Esophagus mucosa (tissue), 1 donor: ENCODE measurements at regions not wholly inside any gene's neighbourhood (a gene's known extent, or its start where the extent isn't known, plus 50 kb on each side); places are given as distances from the start of the nearest gene placed in this dataset.
"Not testable (repeated sequence)": the region's sequence is repeated elsewhere in the genome, so short reads cannot be mapped to it uniquely, and the experiment has no call there.

Experiments used
- ATAC-seq: fragments of 200-7000 bp; cut with Tn5 transposase; one replicate; pipeline ENCODE4 v1.9.1; 2020
- donor health status: DM: yes; HTN: yes; CAD: no.

- no peak for ATAC-seq
These were observed 297.2 kb upstream of the NRSN1 start for GRCh38 chr6:23828861-23829260.

DNA sequence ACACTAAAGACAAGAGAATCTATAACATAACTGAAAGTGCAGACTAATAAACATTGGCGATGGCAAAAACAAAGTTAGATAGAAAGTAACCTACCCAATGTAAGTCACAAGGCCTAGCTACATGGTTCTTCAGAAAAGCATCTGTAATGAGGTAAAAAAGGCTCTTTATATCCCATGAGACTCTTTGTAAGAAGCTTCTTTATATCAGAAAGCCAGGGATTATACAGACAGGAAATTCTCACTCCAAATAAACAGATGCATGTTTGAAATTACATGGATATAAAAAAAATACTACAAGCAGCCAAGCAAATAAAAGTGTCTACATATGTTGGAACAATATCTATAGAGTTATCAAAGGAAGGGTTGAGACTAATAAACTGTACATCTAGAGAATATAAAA is 284.9 kb upstream of the NRSN1 start:
- ATAC-seq = no peak

DNA sequence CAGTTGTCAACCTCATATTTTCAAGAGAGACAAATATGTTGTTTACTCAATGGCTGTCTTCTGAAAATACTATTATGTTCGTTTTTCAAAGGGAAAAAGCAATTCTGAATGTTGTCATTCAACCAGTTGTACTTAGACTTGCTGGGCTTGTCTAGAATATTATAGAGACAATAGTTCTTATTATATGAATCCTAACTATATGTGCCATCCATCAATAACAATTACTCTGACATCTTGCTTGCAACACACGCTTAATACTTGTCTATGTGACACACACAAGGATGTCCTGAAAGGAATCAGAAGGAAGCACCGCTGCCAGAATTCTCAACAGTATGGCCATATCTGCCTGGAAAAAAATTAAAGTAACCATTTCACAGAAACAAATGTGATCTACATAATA is 283.3 kb upstream of the NRSN1 start:
- no peak for ATAC-seq

- ATAC-seq = no peak
These were observed 274.5 kb upstream of the NRSN1 start for GRCh38 chr6:23851522-23851921.

DNA sequence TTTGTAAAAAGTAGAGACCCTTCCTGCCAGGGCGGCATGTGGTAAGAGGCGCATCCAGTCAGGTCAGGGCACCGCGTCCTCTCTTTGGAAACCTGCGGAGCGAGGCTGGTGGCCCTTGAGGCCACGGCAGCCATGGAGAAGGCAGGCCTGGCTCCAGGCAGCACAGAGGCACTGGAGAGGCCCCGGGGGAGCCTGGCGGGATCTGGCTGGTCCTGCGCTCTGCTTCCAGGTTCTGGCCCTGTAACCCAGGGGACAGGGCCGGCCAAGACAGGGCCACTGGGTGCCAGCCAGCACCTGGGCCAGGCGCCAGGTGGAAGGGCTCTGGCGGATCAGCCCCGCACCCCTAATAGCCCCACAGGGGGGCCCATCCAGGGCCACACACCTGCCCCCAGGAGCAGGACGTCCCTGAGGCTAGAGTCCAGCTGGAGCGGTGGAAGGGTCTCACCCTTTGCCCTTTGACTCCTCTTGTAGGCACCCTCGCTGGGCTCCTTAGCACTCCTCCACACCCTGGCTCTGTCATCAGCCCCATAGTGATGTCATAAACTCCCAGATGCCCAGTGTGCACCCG is 272.4 kb upstream of the NRSN1 start:
- not testable (repeated sequence) for ATAC-seq

GRCh38 chr6:23854154-23854553 is 271.9 kb upstream of the NRSN1 start:
- not testable (repeated sequence) for ATAC-seq

GRCh38 chr6:23855497-23856116 is 270.4 kb upstream of the NRSN1 start:
- ATAC-seq = no peak

DNA sequence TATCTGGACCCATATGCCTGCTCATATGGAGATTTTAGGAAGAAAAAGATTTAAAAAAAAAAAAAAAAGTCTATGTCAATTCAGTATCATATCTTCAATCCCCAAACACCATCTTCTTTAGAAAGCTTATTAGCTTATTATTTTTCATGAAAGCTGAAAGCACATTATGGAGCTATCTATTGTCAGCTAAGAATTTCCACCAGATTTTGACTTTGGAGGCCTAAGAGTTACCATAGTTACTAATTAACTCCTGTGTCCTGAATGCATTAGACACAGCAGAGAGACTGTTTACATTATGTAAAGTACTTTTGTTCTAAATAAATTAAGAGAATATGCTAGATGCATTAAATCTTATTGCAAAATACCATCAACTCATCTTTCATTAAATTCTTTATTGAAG is 255.5 kb upstream of the NRSN1 start:
- ATAC-seq = no peak

DNA sequence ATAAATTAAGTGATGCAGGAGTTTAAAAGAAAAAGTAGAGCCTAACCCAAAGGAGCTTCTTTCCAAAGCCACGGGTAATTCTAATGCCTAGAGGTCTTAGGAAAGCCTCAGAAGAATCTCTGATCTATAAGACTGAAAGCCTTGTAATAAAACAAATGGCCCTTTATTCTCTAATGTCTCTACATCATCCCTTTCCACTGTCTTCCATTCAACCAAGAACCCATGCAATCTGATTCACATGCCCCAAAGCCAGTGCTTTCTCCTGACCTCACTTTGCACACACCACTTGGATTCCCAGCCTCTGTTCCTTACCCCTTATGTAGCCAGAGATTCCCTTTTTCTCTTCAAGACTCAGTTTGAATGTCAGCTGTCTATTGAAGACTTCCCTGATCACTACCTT is 252.9 kb upstream of the NRSN1 start:
- no peak for ATAC-seq

- ATAC-seq = no peak
These were observed 251.0 kb upstream of the NRSN1 start for GRCh38 chr6:23875006-23875405.

DNA sequence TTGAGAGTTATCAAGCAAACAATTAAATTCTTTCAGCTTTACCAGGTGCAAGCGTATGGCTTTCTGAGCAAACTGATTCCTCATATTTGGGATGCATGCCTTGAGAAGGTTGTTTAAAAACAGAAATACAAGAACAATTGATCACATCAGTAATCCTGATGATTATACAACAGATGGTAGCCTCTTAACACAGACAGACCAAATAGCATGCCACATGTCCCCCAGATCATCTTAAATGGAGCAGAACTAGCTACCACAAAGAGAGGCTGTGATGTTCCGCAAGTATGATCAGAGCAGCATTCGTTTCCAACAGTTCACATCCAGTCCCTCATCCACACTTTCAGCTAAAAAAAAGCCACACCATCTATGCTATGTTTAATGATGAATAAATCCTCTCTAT is 246.2 kb upstream of the NRSN1 start:
- no peak for ATAC-seq

DNA sequence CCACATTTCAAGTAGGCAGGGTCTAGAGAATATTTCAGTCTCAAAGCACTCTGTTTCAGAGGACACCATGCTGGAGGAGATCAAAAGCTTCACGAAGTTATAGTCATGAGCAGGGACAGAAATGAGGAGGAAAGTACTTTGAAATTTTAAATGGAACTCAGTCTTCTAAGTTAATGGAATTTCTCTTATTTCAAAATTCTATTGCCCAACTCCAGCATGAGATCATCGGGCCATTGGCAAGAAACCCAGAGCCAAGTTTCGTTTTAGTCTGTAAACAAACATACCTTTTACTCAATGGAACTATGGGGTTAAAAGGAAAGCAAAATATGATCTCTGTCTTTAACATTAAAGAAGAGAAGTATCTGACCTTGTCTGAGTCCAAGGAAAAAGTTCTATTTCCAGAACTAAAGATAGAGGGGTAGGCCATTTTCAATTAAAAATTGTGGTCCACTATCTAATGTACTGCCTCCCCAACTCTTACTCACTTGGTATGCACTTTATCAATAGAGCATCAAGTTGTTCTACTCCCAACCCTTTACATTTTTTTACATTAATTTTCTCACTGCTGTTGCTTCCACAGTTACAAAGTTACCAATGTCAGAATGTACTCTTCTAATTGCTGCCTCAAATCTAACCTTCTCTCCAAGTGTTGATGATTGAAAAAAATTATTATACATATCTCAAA is 235.3 kb upstream of the NRSN1 start:
- no peak for ATAC-seq

- no peak for ATAC-seq
These were observed 220.7 kb upstream of the NRSN1 start for GRCh38 chr6:23905133-23905815.

DNA sequence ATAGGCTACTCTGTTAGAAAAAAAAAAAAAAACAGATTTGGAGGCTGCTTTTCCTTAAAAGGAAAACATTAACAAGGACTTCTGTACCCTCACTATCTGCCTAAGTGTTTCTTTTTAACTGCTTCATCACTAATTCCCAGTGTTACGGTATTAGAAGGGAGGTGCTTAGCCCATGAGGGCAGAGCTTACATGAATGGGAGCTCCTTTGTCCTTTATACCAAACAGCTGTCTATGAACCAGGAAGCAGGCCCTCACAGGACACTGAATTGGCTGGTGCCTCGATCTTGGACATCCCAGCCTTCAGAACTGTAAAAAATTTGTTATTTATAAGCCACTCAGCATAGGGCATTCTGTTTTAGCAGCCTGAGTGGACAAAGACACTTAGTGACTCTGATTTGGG is 215.6 kb upstream of the NRSN1 start:
- ATAC-seq = no peak

GRCh38 chr6:23927935-23928334 is 198.1 kb upstream of the NRSN1 start:
- no peak for ATAC-seq

GRCh38 chr6:23929201-23929600 is 196.8 kb upstream of the NRSN1 start:
- no peak for ATAC-seq

DNA sequence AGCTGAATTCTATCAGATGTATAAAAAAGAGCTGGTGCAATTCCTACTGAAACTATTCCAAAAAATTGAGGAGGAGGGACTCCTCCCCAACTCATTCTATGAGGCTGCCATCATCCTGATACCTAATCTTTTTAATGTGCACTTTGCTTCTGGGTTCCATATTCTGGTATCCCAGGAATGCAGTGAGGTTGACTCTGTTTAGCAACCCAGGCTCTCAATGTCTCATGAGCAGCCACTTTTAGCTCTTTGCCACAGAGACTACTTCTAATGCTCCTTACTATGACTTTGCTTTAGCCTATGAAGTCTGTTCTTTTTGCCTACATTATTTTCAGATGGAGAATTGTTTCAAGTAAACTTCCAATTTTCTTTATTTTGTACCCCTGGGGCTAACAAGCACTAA is 185.5 kb upstream of the NRSN1 start:
- ATAC-seq = no peak

- ATAC-seq = no peak
These were observed 174.3 kb upstream of the NRSN1 start for GRCh38 chr6:23951691-23952090.

GRCh38 chr6:23952245-23952644 is 173.8 kb upstream of the NRSN1 start:
- no peak for ATAC-seq

- no peak for ATAC-seq
These were observed 172.0 kb upstream of the NRSN1 start for GRCh38 chr6:23953976-23954375.

- ATAC-seq = no peak
These were observed 169.0 kb upstream of the NRSN1 start for GRCh38 chr6:23957017-23957416.

GRCh38 chr6:23964865-23965264 is 161.2 kb upstream of the NRSN1 start:
- ATAC-seq = no peak

DNA sequence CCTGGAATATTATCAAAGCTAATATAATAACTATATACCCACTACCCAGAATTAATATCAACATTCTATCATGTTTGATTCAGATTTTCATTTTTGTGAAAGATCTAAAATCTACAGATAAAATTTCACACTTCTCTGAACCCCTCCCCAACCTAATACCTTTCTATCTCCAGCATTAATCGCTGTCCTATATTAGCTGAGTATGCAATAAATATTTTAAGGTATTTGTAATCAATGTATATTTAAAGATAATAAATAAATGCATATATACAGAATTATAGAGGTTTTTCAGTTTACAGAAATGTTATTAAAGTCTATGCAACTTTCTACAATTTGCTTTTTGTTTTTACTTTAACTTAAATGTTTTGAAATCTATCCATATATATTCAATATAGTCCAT is 156.7 kb upstream of the NRSN1 start:
- ATAC-seq = no peak

DNA sequence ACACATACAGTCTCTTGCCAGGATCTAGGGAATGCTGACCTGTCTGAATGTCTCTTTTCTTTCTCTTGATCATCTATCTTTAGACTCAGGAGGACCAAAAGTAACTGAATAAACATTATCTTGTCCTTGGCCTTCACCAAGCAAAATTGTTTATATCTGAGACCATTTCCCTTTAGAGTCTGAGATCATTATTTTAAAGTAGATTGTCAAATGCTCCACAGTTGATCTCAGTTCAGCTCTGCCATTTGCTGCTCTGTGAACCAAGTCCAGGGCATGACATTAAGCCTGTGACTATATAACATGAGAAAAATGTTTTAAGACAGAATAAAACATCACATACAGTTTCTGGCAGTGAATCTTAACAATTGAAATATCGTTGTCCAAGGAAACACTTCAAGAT is 148.3 kb upstream of the NRSN1 start:
- ATAC-seq = no peak
